WTC11 (cell line): ENCODE measurements at regions not wholly inside any gene's neighbourhood (a gene's known extent, or its start where the extent isn't known, plus 50 kb on each side); places are given as distances from the start of the nearest gene placed in this dataset.

Source experiments
- FOXP1 ChIP-seq: sonication (generic); formaldehyde crosslinking; IDR thresholded peaks from 2 replicates; pipeline ENCODE4 v1.8.0; 2022; ENCODE audit warnings: missing genetic modification reagents, mild to moderate bottlenecking, moderate library complexity, borderline replicate concordance
- NR2C2 ChIP-seq: sonication (generic); formaldehyde crosslinking; IDR thresholded peaks from 2 replicates; pipeline ENCODE4 v1.8.0; 2022; ENCODE audit warnings: mild to moderate bottlenecking, missing genetic modification reagents
- TP53 ChIP-seq: sonication (generic); formaldehyde crosslinking; IDR thresholded peaks from 2 replicates; pipeline ENCODE4 v1.8.1; 2023; ENCODE audit warnings: mild to moderate bottlenecking, missing genetic modification reagents
- ZNF138 ChIP-seq: sonication (generic); formaldehyde crosslinking; conservative IDR thresholded peaks from 2 replicates; pipeline ENCODE4 v1.8.1; 2022; ENCODE audit warnings: mild to moderate bottlenecking, moderate library complexity, missing genetic modification reagents
- ZNF671 ChIP-seq: fragments of 250-450 bp; sonication (Bioruptor Pico); IDR thresholded peaks from 2 replicates; pipeline ENCODE4 v1.8.0; 2021; ENCODE audit warnings: mild to moderate bottlenecking
- TF ChIP-seq, protein P1 (sequence below): sonication (generic); formaldehyde crosslinking; IDR thresholded peaks from 2 replicates; pipeline ENCODE4 v1.8.0; 2022; ENCODE audit warnings: mild to moderate bottlenecking, missing genetic modification reagents
- TF ChIP-seq, protein P2 (sequence below): fragments of 200-600 bp; IDR thresholded peaks from 2 replicates; pipeline ENCODE4 v1.8.0; 2022; ENCODE audit warnings: antibody characterized with exemption

DNA sequence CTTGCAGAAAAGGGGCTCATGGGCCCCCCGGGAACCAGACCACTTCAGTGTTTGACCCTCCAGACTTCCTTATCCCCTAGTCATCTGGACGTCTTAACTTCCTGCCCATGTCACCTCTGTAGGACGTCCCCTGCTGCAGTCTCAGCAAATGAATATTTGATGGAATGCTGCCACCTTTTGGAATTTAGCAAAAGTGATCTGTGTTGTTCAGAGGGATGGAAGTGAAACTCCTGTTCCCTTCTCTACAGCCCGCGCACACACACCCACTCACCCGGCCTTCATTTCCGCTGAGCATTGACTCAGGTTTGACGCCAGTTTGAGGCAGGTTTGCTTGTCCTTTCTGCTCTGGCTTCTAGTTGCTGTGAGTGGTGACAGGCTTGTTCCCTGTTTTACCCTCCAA, 507.2 kb upstream of the EEF2KMT start:
- TF ChIP-seq FOXP1 (no peak), ZNF671 (CRISPR knock-in tag) (no peak), ZNF138 (CRISPR knock-in tag) (no peak), TP53 (CRISPR knock-in tag) (no peak), NR2C2 (CRISPR knock-in tag) (no peak)
- TF ChIP-seq, protein P1, sequence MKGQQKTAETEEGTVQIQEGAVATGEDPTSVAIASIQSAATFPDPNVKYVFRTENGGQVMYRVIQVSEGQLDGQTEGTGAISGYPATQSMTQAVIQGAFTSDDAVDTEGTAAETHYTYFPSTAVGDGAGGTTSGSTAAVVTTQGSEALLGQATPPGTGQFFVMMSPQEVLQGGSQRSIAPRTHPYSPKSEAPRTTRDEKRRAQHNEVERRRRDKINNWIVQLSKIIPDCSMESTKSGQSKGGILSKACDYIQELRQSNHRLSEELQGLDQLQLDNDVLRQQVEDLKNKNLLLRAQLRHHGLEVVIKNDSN (CRISPR knock-in tag), result no peak
- TF ChIP-seq, protein P2, sequence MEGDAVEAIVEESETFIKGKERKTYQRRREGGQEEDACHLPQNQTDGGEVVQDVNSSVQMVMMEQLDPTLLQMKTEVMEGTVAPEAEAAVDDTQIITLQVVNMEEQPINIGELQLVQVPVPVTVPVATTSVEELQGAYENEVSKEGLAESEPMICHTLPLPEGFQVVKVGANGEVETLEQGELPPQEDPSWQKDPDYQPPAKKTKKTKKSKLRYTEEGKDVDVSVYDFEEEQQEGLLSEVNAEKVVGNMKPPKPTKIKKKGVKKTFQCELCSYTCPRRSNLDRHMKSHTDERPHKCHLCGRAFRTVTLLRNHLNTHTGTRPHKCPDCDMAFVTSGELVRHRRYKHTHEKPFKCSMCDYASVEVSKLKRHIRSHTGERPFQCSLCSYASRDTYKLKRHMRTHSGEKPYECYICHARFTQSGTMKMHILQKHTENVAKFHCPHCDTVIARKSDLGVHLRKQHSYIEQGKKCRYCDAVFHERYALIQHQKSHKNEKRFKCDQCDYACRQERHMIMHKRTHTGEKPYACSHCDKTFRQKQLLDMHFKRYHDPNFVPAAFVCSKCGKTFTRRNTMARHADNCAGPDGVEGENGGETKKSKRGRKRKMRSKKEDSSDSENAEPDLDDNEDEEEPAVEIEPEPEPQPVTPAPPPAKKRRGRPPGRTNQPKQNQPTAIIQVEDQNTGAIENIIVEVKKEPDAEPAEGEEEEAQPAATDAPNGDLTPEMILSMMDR, result no peak
